ENCODE measurements at regions not wholly inside any gene's neighbourhood (a gene's known extent, or its start where the extent isn't known, plus 50 kb on each side); places are given as distances from the start of the nearest gene placed in this dataset.

GRCh38 chrX:80098038-80098437, 83.5 kb downstream of the TBX22 start:
- H3K9me2 ChIP-seq (ENCODE audit: insufficient read depth, low read length): no peaks in the 10 kb centered on the region
- intact Hi-C loops (cut with micrococcal nuclease; ENCODE audit: unreplicated experiment): no loop called here
- DNase-seq (ENCODE audit: low spot score): no peak
- no peaks in the 10 kb centered on the region for H3K36me3 ChIP-seq (ENCODE audit: insufficient read depth, low read length)
- H3K4me2 ChIP-seq (ENCODE audit: low read length): no peak overlapping the region
- ChIA-PET CTCF (ENCODE audit: unreplicated experiment) (no interaction called here), POLR2A (no interaction called here)
- no peak overlapping the region for H2AFZ ChIP-seq (ENCODE audit: low read length)
- H3K27ac ChIP-seq (ENCODE audit: low read depth, low read length, poor library complexity, severe bottlenecking): no peak overlapping the region
- no peaks in the 10 kb centered on the region for H3K79me2 ChIP-seq (ENCODE audit: insufficient read depth, low read depth, low read length)
- BruUV-seq (replicated peaks): no TSS peak
- no peaks in the 10 kb centered on the region for H4K20me1 ChIP-seq (ENCODE audit: insufficient read depth, low read length)
- H3K9me3 ChIP-seq (ENCODE audit: low read length): no peaks in the 10 kb centered on the region
- TF ChIP-seq CTCF (conservative IDR thresholded peaks at IDR 0.05; ENCODE audit: low read length) (no peak), EZH2phosphoT487 (IDR thresholded peaks at IDR 0.05; ENCODE audit: borderline replicate concordance, low read depth, low read length) (no peak)
- no peak overlapping the region for H3K4me3 ChIP-seq (ENCODE audit: low read depth, low read length, poor library complexity, severe bottlenecking)
- H3K4me1 ChIP-seq (ENCODE audit: insufficient read depth, low read length, poor library complexity, severe bottlenecking): no peaks in the 10 kb centered on the region

GRCh38 chrX:80120335-80120734, 105.8 kb downstream of the TBX22 start:
- Histone ChIP-seq H3K9me3 (ENCODE audit: low read length) (no peaks in the 10 kb centered on the region), H3K4me2 (ENCODE audit: low read length) (no peak overlapping the region), H3K4me1 (ENCODE audit: insufficient read depth, low read length, poor library complexity, severe bottlenecking) (no peaks in the 10 kb centered on the region), H3K27ac (ENCODE audit: low read depth, low read length, poor library complexity, severe bottlenecking) (no peak overlapping the region), H4K20me1 (ENCODE audit: insufficient read depth, low read length) (no peaks in the 10 kb centered on the region), H3K79me2 (ENCODE audit: insufficient read depth, low read depth, low read length) (no peaks in the 10 kb centered on the region), H3K4me3 (ENCODE audit: low read depth, low read length, poor library complexity, severe bottlenecking) (no peak overlapping the region), H3K9me2 (ENCODE audit: insufficient read depth, low read length) (no peaks in the 10 kb centered on the region), H2AFZ (ENCODE audit: low read length) (no peak overlapping the region), H3K36me3 (ENCODE audit: insufficient read depth, low read length) (no peaks in the 10 kb centered on the region)
- ChIA-PET CTCF (ENCODE audit: unreplicated experiment) (no interaction called here), POLR2A (no interaction called here)
- no peak for DNase-seq (ENCODE audit: low spot score)
- no peak for TF ChIP-seq EZH2phosphoT487 (IDR thresholded peaks at IDR 0.05; ENCODE audit: borderline replicate concordance, low read depth, low read length)
- no peak for TF ChIP-seq CTCF (conservative IDR thresholded peaks at IDR 0.05; ENCODE audit: low read length)
- no TSS peak for BruUV-seq (replicated peaks)
- intact Hi-C loops (cut with micrococcal nuclease; ENCODE audit: unreplicated experiment): no loop called here

GRCh38 chrX:80138938-80139337, 124.4 kb downstream of the TBX22 start:
- POLR2A ChIA-PET: interaction anchor here (0.7 kb wide), 1 partner anchor 566 kb away, joined by 3 read pairs; no protein-coding TSS in a partner anchor
- no peak for TF ChIP-seq EZH2phosphoT487 (IDR thresholded peaks at IDR 0.05; ENCODE audit: borderline replicate concordance, low read depth, low read length)
- Histone ChIP-seq H2AFZ (ENCODE audit: low read length) (no peak overlapping the region), H3K27ac (ENCODE audit: low read depth, low read length, poor library complexity, severe bottlenecking) (no peak overlapping the region), H3K9me2 (ENCODE audit: insufficient read depth, low read length) (no peaks in the 10 kb centered on the region), H4K20me1 (ENCODE audit: insufficient read depth, low read length) (no peaks in the 10 kb centered on the region), H3K79me2 (ENCODE audit: insufficient read depth, low read depth, low read length) (no peaks in the 10 kb centered on the region), H3K4me1 (ENCODE audit: insufficient read depth, low read length, poor library complexity, severe bottlenecking) (no peaks in the 10 kb centered on the region), H3K4me2 (ENCODE audit: low read length) (no peak overlapping the region), H3K9me3 (ENCODE audit: low read length) (no peaks in the 10 kb centered on the region), H3K4me3 (ENCODE audit: low read depth, low read length, poor library complexity, severe bottlenecking) (no peak overlapping the region), H3K36me3 (ENCODE audit: insufficient read depth, low read length) (no peaks in the 10 kb centered on the region)
- CTCF ChIA-PET (ENCODE audit: unreplicated experiment): no interaction called here
- no peak for DNase-seq (ENCODE audit: low spot score)
- no TSS peak for BruUV-seq (replicated peaks)
- intact Hi-C loops (cut with micrococcal nuclease; ENCODE audit: unreplicated experiment): no loop called here
